Hematopoietic multipotent progenitor cell treated with erythropoietin and hydrocortisone succinate and interleukin-3 and kit ligand, for 17 days (in vitro differentiated cells): ENCODE measurements at regions not wholly inside any gene's neighbourhood (a gene's known extent, or its start where the extent isn't known, plus 50 kb on each side); places are given as distances from the start of the nearest gene placed in this dataset.

Experiments used
- DNase-seq: peaks from one replicate; pipeline ENCODE4 v3.0.0-alpha.2; 2015; ENCODE audit warnings: low spot score

GRCh38 chr11:114876234-114876633 lies 197.9 kb downstream of the NXPE2 start:
- DNase-seq = no peak

- no peak for DNase-seq
Measured at GRCh38 chr11:114877976-114878375, 199.6 kb downstream of the NXPE2 start.

- no peak for DNase-seq
Measured at GRCh38 chr11:114880442-114880841, 202.1 kb downstream of the NXPE2 start.

DNA sequence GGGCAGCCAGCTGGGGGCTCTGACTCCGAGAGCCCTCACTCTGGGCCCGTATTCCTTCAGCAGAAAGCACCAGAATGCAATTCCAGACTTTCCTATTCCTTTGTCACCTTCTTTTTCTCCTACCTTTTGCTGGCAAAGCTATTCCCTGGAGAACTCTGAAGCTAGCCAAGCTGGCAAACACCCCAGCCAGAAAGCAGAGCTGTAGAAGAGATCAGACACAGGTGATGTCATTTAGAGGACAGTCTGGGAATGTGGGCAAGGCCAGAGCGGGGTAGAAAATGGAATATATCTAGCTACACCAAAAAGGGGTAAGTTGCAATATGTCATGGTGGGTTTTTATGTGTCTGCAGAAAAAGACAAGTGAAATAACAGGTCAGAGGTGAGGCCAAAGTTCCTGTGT lies 205.1 kb downstream of the NXPE2 start:
- DNase-seq = no peak

GRCh38 chr11:114886644-114887265 lies 208.4 kb downstream of the NXPE2 start:
- DNase-seq = no peak

GRCh38 chr11:114889594-114890011 lies 211.3 kb downstream of the NXPE2 start:
- no peak for DNase-seq

GRCh38 chr11:114890038-114890437 lies 211.7 kb downstream of the NXPE2 start:
- DNase-seq = no peak

DNA sequence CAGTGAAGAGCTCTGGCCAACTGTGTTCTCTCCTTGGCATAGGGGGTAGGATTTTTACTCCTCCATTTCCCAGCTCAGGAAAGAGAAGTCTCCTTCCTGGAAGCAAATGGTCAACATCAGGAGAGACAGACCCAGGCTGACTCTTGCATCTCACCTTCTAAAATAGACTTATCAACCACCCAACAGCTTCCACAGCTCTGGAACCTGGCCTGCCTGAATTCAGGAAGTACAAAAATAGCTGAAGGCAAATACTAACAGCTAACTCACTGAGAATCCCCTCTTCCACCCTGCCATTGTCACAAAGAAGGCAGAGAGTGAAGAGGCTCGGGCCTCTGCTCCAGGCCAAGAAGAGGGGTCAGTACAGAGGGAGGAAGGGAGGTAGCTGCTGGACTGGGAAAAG lies 213.6 kb downstream of the NXPE2 start:
- no peak for DNase-seq

GRCh38 chr11:114892381-114893197 lies 214.3 kb downstream of the NXPE2 start:
- DNase-seq = peak; percentile 6

DNA sequence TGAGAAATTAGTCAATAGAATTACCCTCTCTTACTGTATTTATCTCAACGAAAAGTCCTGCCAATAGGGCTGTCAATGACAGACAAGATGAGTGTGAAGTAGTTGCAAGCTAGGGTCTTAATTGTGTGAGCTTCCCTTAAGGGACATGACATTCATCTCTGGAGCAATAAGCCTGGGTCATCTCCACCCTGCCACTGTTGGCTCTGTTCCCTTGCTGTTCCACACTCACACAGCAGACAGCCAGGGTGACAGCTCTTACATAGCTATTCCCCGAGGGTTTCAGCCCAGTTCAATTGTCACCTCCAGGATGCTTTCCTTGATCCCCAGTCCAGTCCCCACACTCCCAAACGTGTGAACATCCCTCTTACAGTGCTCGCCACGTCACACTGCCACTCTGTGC lies 215.0 kb downstream of the NXPE2 start:
- no peak for DNase-seq

- DNase-seq = no peak
Measured at GRCh38 chr11:114896594-114896993, 218.3 kb downstream of the NXPE2 start.

GRCh38 chr11:114909866-114910265 lies 231.5 kb downstream of the NXPE2 start:
- DNase-seq = no peak

GRCh38 chr11:114912826-114913225 lies 234.5 kb downstream of the NXPE2 start:
- no peak for DNase-seq

DNA sequence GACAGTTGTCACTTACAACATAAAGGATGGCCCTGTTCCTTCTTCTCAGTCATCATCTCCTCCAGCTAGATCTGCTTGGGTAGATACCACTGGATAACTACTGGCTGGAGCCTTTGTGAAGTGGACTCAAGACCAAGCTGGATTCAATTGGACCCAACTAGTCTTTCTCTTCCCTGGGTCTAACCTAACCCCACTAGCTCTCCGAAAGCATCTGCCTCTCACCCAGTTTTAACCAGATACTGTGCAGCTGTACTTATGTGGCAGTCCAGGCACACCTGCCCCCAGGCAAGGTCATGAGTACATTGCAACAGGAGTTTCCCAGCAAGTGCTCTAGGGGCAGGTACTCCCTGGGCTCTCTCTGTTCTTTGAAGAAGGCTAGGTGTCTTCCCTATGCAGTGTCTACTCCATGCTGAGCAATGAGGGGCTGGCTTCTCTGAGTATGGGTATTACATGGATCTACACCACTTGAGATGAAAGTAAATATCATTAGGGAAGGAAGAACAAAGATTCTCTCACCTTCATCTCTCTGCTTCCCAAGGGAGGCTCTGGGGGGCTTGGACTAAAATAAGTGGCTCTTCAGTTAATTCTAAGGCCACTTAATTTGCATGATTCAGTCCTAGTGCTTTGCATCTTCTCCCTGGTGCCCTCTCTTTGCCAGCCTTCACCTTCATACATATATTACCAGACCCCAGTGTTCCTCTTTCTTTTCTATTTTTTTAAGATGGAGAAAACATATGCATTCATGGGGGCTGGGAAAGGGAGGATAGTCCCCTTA lies 236.1 kb downstream of the NXPE2 start:
- no peak for DNase-seq

DNA sequence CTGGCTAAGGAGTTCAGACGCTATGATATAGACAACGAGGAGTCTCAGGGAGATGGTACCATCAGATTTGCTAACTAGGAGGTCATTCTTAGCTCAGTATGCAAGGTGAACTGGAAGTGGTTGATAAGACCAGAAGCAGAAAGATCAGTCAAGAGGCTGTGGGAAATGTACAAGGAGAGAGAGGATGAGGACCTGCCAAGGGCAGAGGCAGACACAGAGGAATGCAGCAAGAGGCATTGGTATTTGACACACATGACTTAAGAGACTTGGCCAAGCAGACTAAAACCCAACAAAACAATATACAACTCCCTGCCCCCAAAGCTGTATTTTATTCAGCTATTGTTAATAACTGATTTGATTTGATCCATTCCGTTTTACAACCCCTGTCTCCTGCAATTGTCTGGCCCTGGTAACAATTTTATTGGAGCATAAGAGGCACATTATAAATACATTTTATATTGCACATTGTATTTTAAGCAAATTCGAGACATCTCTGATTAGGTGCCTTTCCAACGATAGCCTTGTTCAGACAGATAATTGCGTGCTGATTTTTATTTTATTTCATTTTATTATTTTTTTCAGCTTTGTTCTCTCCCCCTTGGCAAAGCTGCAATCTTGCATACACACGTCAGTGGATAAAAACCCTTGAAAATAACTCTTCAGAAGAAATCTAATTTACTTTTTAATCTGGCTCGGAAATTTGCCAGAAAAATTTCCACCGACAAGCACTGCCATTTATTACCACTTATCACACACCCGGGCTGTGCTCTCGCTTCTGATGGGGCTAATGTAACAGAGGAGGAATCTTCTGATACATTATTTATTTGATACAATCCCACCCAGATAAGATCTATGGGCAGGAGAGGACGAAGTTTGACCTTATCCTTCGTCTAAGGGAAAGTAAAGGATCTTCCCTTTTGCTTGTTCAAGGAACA lies 237.8 kb downstream of the NXPE2 start:
- no peak for DNase-seq

DNA sequence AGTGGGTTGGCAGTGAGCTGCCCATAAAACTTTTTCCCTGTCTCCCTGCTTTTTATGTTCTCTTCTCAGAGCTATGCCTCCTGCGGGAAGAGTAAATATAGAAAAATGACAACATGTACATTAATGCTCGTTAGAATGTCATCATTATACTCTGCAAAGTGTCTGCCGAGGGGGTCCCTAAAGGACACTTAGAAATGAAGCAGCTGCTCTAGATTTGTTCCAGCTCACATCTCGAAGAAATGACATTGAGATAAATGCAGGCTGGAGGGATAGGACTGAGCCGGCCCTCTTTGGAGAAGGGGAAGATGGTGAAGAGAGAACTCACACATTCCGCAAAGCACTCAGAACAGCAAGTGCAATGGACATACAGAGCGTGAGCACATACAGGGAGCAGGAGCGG lies 240.0 kb downstream of the NXPE2 start:
- DNase-seq = no peak

DNA sequence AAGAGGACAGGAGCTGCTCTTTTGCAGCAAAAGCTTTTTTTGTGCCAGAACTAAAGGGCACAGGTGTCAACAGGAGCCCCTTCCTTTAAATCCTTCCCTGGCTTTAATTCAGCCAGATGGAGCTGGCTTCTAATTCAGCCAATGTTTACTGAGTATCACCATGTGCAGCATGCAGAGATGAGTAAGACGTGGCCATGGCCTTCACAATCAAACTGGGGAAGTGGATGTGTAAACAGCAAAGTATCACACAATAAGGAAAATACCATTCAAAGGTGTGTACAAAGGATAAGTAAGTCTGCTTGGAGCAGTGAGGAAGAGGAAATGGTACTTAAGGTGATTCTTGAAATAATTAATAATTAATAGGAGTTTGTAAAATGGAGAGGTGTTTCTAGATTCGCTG lies 243.4 kb downstream of the NXPE2 start:
- no peak for DNase-seq

DNA sequence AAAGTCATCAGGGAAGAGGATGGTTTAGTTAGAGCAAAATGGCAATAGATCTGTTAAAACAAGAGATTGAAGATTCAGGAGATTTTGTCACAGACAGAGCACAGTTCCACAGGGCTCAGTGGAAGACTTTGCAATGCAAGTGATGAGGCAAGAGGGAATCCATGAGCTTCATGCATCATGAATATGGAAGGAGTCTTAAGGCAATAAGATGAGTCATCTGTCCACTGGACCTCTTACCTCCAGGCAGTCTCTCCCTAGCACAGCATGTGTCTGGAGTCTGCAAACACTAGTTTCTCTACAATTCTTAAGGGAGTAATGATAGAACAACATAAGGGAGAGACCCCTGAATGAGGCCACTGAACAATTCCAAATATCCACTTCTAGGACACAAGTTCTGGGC lies 245.7 kb downstream of the NXPE2 start:
- no peak for DNase-seq

DNA sequence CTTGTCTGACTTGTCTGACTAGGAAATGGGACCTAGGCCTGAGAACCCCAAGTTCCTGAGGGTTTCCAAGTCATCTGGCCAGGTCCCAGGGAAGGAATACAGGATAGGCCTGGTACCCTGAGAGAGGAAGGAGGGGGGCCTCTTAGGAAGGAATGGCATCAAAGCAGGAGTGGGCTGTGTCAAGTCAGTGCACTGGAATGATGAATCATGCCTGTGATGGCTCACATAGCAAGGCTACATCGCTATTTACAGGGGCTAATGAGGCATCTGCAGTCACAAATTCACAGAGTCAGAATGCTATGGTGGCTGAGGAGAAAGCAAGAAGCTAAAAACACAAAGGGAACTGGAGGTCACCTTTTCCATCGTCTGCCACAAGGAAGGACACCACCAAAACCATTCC lies 247.3 kb downstream of the NXPE2 start:
- DNase-seq = no peak

DNA sequence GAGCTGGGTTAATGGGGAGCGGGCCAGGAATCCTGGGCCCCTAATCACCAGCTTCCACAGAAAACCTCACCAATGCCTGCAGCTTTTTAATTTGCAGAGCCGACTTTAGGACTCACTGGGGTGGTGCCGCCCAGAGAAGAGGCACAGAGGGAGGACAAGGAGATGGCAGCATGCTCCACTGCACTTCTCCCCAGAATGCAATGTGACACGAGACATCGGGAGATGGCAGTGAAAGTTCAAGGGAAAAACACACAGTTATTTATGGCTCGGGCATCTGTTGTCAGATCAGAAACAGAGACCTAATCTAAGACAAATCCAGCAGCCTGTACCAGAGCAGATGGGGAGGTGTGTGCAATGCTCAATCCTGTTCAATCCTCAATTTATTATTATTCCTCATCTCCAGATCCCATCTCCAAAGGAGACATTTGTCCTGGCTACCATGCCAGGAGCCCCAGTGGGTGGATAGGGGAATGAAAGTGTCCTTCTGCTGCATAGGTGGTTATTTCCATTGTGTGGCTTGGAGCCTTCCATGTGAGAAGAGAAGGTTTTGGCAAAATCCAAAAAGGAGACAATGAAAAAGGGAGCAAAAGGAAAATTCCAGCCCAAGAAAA lies 250.0 kb downstream of the NXPE2 start:
- no peak for DNase-seq

- no peak for DNase-seq
Measured at GRCh38 chr11:114929351-114930000, 251.1 kb downstream of the NXPE2 start.
